ENCODE measurements at regions not wholly inside any gene's neighbourhood (a gene's known extent, or its start where the extent isn't known, plus 50 kb on each side); places are given as distances from the start of the nearest gene placed in this dataset.

GRCh38 chr2:52135235-52135634 is 1103.3 kb upstream of the NRXN1 start:
- in situ Hi-C loops (cut with HindIII; ENCODE audit: low sequenced_read_pairs): no loop called here
- DNase-seq (ENCODE audit: low spot score): no peak

GRCh38 chr2:52128081-52128480 is 1096.1 kb upstream of the NRXN1 start:
- DNase-seq (ENCODE audit: low spot score): no peak
- in situ Hi-C loops (cut with HindIII; ENCODE audit: low sequenced_read_pairs): no loop called here

- in situ Hi-C loops (cut with HindIII; ENCODE audit: low sequenced_read_pairs): no loop called here
- DNase-seq (ENCODE audit: low spot score): no peak
These were observed 1095.6 kb upstream of the NRXN1 start for GRCh38 chr2:52127527-52127926.

GRCh38 chr2:52117299-52117698 is 1085.4 kb upstream of the NRXN1 start:
- in situ Hi-C loops (cut with HindIII; ENCODE audit: low sequenced_read_pairs): no loop called here
- DNase-seq (ENCODE audit: low spot score): no peak

GRCh38 chr2:52115750-52116149 is 1083.8 kb upstream of the NRXN1 start:
- in situ Hi-C loops (cut with HindIII; ENCODE audit: low sequenced_read_pairs): no loop called here
- DNase-seq (ENCODE audit: low spot score): no peak

- in situ Hi-C loops (cut with HindIII; ENCODE audit: low sequenced_read_pairs): no loop called here
- DNase-seq (ENCODE audit: low spot score): no peak
These were observed 1081.4 kb upstream of the NRXN1 start for GRCh38 chr2:52113338-52113737.

- in situ Hi-C loops (cut with HindIII; ENCODE audit: low sequenced_read_pairs): no loop called here
- DNase-seq (ENCODE audit: low spot score): no peak
These were observed 1080.2 kb upstream of the NRXN1 start for GRCh38 chr2:52112141-52112540.

GRCh38 chr2:52107124-52107523 is 1075.2 kb upstream of the NRXN1 start:
- in situ Hi-C loops (cut with HindIII; ENCODE audit: low sequenced_read_pairs): no loop called here
- no peak for DNase-seq (ENCODE audit: low spot score)

- in situ Hi-C loops (cut with HindIII; ENCODE audit: low sequenced_read_pairs): no loop called here
These were observed 1065.1 kb upstream of the NRXN1 start for GRCh38 chr2:52097071-52097470.

GRCh38 chr2:52084759-52085158 is 1052.8 kb upstream of the NRXN1 start:
- in situ Hi-C loops (cut with HindIII; ENCODE audit: low sequenced_read_pairs): no loop called here
- DNase-seq (ENCODE audit: low spot score): no peak

More at GRCh38 chr2:52097071-52097470, 1065.1 kb upstream of the NRXN1 start:
- no peak for DNase-seq (ENCODE audit: low spot score)

- in situ Hi-C loops (cut with HindIII; ENCODE audit: low sequenced_read_pairs): no loop called here
- DNase-seq (ENCODE audit: low spot score): no peak
These were observed 1051.3 kb upstream of the NRXN1 start for GRCh38 chr2:52083214-52083613.

GRCh38 chr2:52082646-52083045 is 1050.7 kb upstream of the NRXN1 start:
- in situ Hi-C loops (cut with HindIII; ENCODE audit: low sequenced_read_pairs): no loop called here
- DNase-seq (ENCODE audit: low spot score): no peak

GRCh38 chr2:52079602-52080001 is 1047.7 kb upstream of the NRXN1 start:
- DNase-seq (ENCODE audit: low spot score): no peak
- in situ Hi-C loops (cut with HindIII; ENCODE audit: low sequenced_read_pairs): no loop called here

GRCh38 chr2:52077159-52077558 is 1045.2 kb upstream of the NRXN1 start:
- DNase-seq (ENCODE audit: low spot score): no peak
- in situ Hi-C loops (cut with HindIII; ENCODE audit: low sequenced_read_pairs): no loop called here

- in situ Hi-C loops (cut with HindIII; ENCODE audit: low sequenced_read_pairs): no loop called here
- no peak for DNase-seq (ENCODE audit: low spot score)
These were observed 1042.3 kb upstream of the NRXN1 start for GRCh38 chr2:52074130-52074719.

GRCh38 chr2:52072949-52073348 is 1041.0 kb upstream of the NRXN1 start:
- in situ Hi-C loops (cut with HindIII; ENCODE audit: low sequenced_read_pairs): no loop called here
- DNase-seq (ENCODE audit: low spot score): no peak

- DNase-seq (ENCODE audit: low spot score): no peak
- in situ Hi-C loops (cut with HindIII; ENCODE audit: low sequenced_read_pairs): no loop called here
These were observed 1038.7 kb upstream of the NRXN1 start for GRCh38 chr2:52070665-52071064.

- in situ Hi-C loops (cut with HindIII; ENCODE audit: low sequenced_read_pairs): no loop called here
- no peak for DNase-seq (ENCODE audit: low spot score)
These were observed 1032.3 kb upstream of the NRXN1 start for GRCh38 chr2:52064234-52064633.

- in situ Hi-C loops (cut with HindIII; ENCODE audit: low sequenced_read_pairs): no loop called here
- DNase-seq (ENCODE audit: low spot score): no peak
These were observed 1022.9 kb upstream of the NRXN1 start for GRCh38 chr2:52054824-52055223.

- in situ Hi-C loops (cut with HindIII; ENCODE audit: low sequenced_read_pairs): no loop called here
- DNase-seq (ENCODE audit: low spot score): no peak
These were observed 1004.9 kb upstream of the NRXN1 start for GRCh38 chr2:52036853-52037252.

- in situ Hi-C loops (cut with HindIII; ENCODE audit: low sequenced_read_pairs): no loop called here
- no peak for DNase-seq (ENCODE audit: low spot score)
These were observed 1004.1 kb upstream of the NRXN1 start for GRCh38 chr2:52036024-52036423.

- no peak for DNase-seq (ENCODE audit: low spot score)
- in situ Hi-C loops (cut with HindIII; ENCODE audit: low sequenced_read_pairs): no loop called here
These were observed 1003.5 kb upstream of the NRXN1 start for GRCh38 chr2:52035391-52035790.

Measured in G401 (cell line).